ENCODE measurements at regions not wholly inside any gene's neighbourhood (a gene's known extent, or its start where the extent isn't known, plus 50 kb on each side); places are given as distances from the start of the nearest gene placed in this dataset.
A peak's percentile ranks its signal among the peaks of the same experiment; 100 is the strongest.

DNA sequence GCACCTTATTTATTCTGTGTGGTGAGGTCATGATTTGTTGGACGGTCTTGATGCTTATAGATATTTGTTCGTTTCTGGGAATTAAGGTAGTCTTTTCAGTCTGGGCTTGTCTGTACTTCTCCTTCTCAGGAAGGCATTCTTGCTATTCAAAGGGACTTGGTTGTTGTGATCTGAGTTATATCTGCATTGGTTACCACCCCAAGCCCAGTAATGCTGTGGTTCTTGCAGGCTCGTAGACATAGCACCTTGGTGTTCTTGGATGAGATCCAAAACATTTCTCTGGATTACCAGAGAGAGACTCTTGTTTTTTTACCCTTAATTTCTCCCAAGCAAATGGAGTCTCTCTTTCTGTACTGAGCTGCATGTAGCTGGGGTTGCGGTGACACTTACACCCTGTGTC is 128.0 kb upstream of the CBLB start:
- H3K4me1 ChIP-seq (ENCODE audit: control insufficient read depth in 2 of 2, insufficient read depth in 2 of 2, low read length in 1 of 2) = peaks cover 0 to 7% of the 10 kb centered on the region in 2 donors
- H3K27me3 ChIP-seq (ENCODE audit: control insufficient read depth in 1 of 2, insufficient read depth in 2 of 2, low read length in 2 of 2) = no peaks in the 10 kb centered on the region
- 69 to 73% methylated on average over 4 of the region's 4 CpGs for WGBS, 2 donors
- H3K9me3 ChIP-seq (ENCODE audit: control insufficient read depth in 2 of 2, insufficient read depth in 1 of 2, low read depth in 1 of 2, low read length in 1 of 2) = no peaks in the 10 kb centered on the region
- H3K36me3 ChIP-seq (ENCODE audit: control insufficient read depth in 2 of 2, insufficient read depth in 2 of 2, low read length in 1 of 2) = no peaks in the 10 kb centered on the region
- H3K4me3 ChIP-seq (ENCODE audit: low read depth in 1 of 2, low read length in 2 of 2) = no peak overlapping the region
- no peak overlapping the region for H3K27ac ChIP-seq (ENCODE audit: low read depth in 2 of 2, low read length in 1 of 2)

DNA sequence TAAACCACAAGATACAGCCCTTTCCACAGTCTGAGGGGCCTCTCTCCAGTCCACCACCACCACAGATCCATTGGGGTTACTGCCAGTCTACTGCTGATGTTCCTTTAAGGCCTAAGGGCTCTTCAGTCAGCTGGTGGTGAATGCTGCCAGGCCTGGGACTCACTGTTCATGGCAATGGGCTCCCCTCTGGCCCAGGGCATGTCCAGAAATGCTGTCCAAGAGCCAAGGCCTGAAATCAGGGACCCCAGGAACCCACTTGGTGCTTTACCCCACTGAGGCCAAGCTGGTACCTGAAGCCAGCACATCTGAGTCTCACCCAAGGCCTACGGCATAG is 128.6 kb upstream of the CBLB start:
- H3K27ac ChIP-seq (ENCODE audit: low read depth in 2 of 2, low read length in 1 of 2) = no peak overlapping the region
- WGBS, 2 donors = 64 to 89% methylated on average over 1 of the region's 1 CpG
- H3K27me3 ChIP-seq (ENCODE audit: control insufficient read depth in 1 of 2, insufficient read depth in 2 of 2, low read length in 2 of 2) = no peaks in the 10 kb centered on the region

DNA sequence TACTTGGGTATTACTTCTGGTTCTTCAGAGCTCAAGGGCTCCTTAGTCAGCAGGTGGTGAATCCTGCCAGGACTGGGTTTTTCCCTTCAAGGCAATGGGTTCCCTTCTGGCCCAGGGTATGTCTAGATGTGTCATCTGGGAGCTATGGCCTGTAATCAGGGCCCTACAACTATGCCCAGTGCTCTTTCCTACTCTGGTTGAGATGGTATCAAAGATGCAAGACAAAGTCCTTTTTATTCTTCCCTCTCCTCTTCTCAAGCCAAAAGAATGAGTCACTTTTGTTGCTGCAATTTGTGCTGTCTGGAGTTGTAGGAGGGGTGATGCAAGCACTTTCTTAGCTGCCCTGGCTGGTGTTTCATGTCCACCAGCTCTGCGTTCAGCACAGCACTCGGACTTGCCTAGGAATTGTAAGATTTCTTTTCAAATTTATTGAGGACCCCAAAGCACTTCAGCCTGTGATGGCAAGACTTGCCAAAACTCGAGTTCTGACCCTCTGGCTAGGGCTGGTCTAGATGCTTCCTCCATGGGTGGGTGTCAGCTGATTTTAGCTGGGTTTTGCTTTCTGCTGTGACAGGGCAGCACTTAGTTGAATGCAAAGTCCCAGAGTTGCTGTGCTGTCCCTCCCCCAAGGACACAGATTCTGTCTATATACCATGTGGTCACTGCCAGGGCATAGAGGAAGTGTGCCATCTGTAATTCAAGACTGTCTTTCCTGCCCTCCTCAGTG is 129.2 kb upstream of the CBLB start:
- Histone ChIP-seq H3K4me1 (ENCODE audit: control insufficient read depth in 2 of 2, insufficient read depth in 2 of 2, low read length in 1 of 2) (peaks cover 0 to 7% of the 10 kb centered on the region in 2 donors), H3K27me3 (ENCODE audit: control insufficient read depth in 1 of 2, insufficient read depth in 2 of 2, low read length in 2 of 2) (no peaks in the 10 kb centered on the region), H3K27ac (ENCODE audit: low read depth in 2 of 2, low read length in 1 of 2) (peak overlapping the region in 1 of 2 donors; percentile 28), H3K9me3 (ENCODE audit: control insufficient read depth in 2 of 2, insufficient read depth in 1 of 2, low read depth in 1 of 2, low read length in 1 of 2) (no peaks in the 10 kb centered on the region), H3K4me3 (ENCODE audit: low read depth in 1 of 2, low read length in 2 of 2) (no peak overlapping the region), H3K36me3 (ENCODE audit: control insufficient read depth in 2 of 2, insufficient read depth in 2 of 2, low read length in 1 of 2) (no peaks in the 10 kb centered on the region)
- WGBS, 2 donors = 53 to 61% methylated on average over 3 of the region's 3 CpGs

More for the DNA sequence above, 128.6 kb upstream of the CBLB start:
- H3K4me1 ChIP-seq (ENCODE audit: control insufficient read depth in 2 of 2, insufficient read depth in 2 of 2, low read length in 1 of 2) = peaks cover 0 to 7% of the 10 kb centered on the region in 2 donors
- H3K4me3 ChIP-seq (ENCODE audit: low read depth in 1 of 2, low read length in 2 of 2) = no peak overlapping the region
- no peaks in the 10 kb centered on the region for H3K9me3 ChIP-seq (ENCODE audit: control insufficient read depth in 2 of 2, insufficient read depth in 1 of 2, low read depth in 1 of 2, low read length in 1 of 2)
- no peaks in the 10 kb centered on the region for H3K36me3 ChIP-seq (ENCODE audit: control insufficient read depth in 2 of 2, insufficient read depth in 2 of 2, low read length in 1 of 2)

DNA sequence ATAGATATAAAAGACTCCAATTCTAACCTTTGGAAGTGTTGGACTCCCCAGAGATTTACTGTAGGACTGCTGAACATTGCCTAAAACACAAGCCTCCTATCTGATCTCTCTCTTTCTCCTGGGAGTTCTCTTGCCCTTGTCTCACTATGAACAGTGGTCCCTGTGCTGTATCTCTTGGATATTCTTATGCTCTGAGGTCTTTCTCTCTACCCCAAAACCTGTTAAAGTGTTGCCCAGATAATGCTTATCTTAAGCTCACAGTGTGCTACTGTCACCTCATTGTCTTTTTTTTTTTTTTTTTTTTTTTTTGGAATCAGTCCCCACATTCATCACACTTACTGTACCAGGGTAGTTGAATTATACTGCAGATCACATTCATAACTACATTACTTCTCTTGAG is 131.0 kb upstream of the CBLB start:
- H3K36me3 ChIP-seq (ENCODE audit: control insufficient read depth in 2 of 2, insufficient read depth in 2 of 2, low read length in 1 of 2) = no peaks in the 10 kb centered on the region
- H3K9me3 ChIP-seq (ENCODE audit: control insufficient read depth in 2 of 2, insufficient read depth in 1 of 2, low read depth in 1 of 2, low read length in 1 of 2) = no peaks in the 10 kb centered on the region
- peaks cover 0 to 7% of the 10 kb centered on the region in 2 donors for H3K4me1 ChIP-seq (ENCODE audit: control insufficient read depth in 2 of 2, insufficient read depth in 2 of 2, low read length in 1 of 2)
- H3K4me3 ChIP-seq (ENCODE audit: low read depth in 1 of 2, low read length in 2 of 2) = no peak overlapping the region
- H3K27me3 ChIP-seq (ENCODE audit: control insufficient read depth in 1 of 2, insufficient read depth in 2 of 2, low read length in 2 of 2) = no peaks in the 10 kb centered on the region
- H3K27ac ChIP-seq (ENCODE audit: low read depth in 2 of 2, low read length in 1 of 2) = no peak overlapping the region

- Histone ChIP-seq H3K27me3 (ENCODE audit: control insufficient read depth in 1 of 2, insufficient read depth in 2 of 2, low read length in 2 of 2) (no peaks in the 10 kb centered on the region), H3K27ac (ENCODE audit: low read depth in 2 of 2, low read length in 1 of 2) (no peak overlapping the region), H3K9me3 (ENCODE audit: control insufficient read depth in 2 of 2, insufficient read depth in 1 of 2, low read depth in 1 of 2, low read length in 1 of 2) (no peaks in the 10 kb centered on the region), H3K36me3 (ENCODE audit: control insufficient read depth in 2 of 2, insufficient read depth in 2 of 2, low read length in 1 of 2) (no peaks in the 10 kb centered on the region), H3K4me3 (ENCODE audit: low read depth in 1 of 2, low read length in 2 of 2) (no peak overlapping the region), H3K4me1 (ENCODE audit: control insufficient read depth in 2 of 2, insufficient read depth in 2 of 2, low read length in 1 of 2) (peaks cover 0 to 7% of the 10 kb centered on the region in 2 donors)
- WGBS, 2 donors = 92 to 97% methylated on average over 4 of the region's 4 CpGs
Measured at GRCh38 chr3:106001923-106002322, 133.1 kb upstream of the CBLB start.

GRCh38 chr3:106004137-106004681 is 135.4 kb upstream of the CBLB start:
- H3K4me1 ChIP-seq (ENCODE audit: control insufficient read depth in 2 of 2, insufficient read depth in 2 of 2, low read length in 1 of 2) = no peaks in the 10 kb centered on the region
- H3K27me3 ChIP-seq (ENCODE audit: control insufficient read depth in 1 of 2, insufficient read depth in 2 of 2, low read length in 2 of 2) = no peaks in the 10 kb centered on the region
- no peaks in the 10 kb centered on the region for H3K9me3 ChIP-seq (ENCODE audit: control insufficient read depth in 2 of 2, insufficient read depth in 1 of 2, low read depth in 1 of 2, low read length in 1 of 2)
- no peaks in the 10 kb centered on the region for H3K36me3 ChIP-seq (ENCODE audit: control insufficient read depth in 2 of 2, insufficient read depth in 2 of 2, low read length in 1 of 2)
- no peak overlapping the region for H3K27ac ChIP-seq (ENCODE audit: low read depth in 2 of 2, low read length in 1 of 2)
- 60 to 72% methylated on average over 5 of the region's 5 CpGs for WGBS, 2 donors
- no peak overlapping the region for H3K4me3 ChIP-seq (ENCODE audit: low read depth in 1 of 2, low read length in 2 of 2)

GRCh38 chr3:106004826-106005225 is 136.0 kb upstream of the CBLB start:
- 84 to 86% methylated on average over 3 of the region's 3 CpGs for WGBS, 2 donors
- Histone ChIP-seq H3K36me3 (ENCODE audit: control insufficient read depth in 2 of 2, insufficient read depth in 2 of 2, low read length in 1 of 2) (no peaks in the 10 kb centered on the region), H3K9me3 (ENCODE audit: control insufficient read depth in 2 of 2, insufficient read depth in 1 of 2, low read depth in 1 of 2, low read length in 1 of 2) (no peaks in the 10 kb centered on the region), H3K4me1 (ENCODE audit: control insufficient read depth in 2 of 2, insufficient read depth in 2 of 2, low read length in 1 of 2) (no peaks in the 10 kb centered on the region), H3K27ac (ENCODE audit: low read depth in 2 of 2, low read length in 1 of 2) (no peak overlapping the region), H3K27me3 (ENCODE audit: control insufficient read depth in 1 of 2, insufficient read depth in 2 of 2, low read length in 2 of 2) (no peaks in the 10 kb centered on the region), H3K4me3 (ENCODE audit: low read depth in 1 of 2, low read length in 2 of 2) (no peak overlapping the region)

GRCh38 chr3:106006001-106006400 is 137.2 kb upstream of the CBLB start:
- no peaks in the 10 kb centered on the region for H3K9me3 ChIP-seq (ENCODE audit: control insufficient read depth in 2 of 2, insufficient read depth in 1 of 2, low read depth in 1 of 2, low read length in 1 of 2)
- no peaks in the 10 kb centered on the region for H3K4me1 ChIP-seq (ENCODE audit: control insufficient read depth in 2 of 2, insufficient read depth in 2 of 2, low read length in 1 of 2)
- no peak overlapping the region for H3K27ac ChIP-seq (ENCODE audit: low read depth in 2 of 2, low read length in 1 of 2)
- H3K36me3 ChIP-seq (ENCODE audit: control insufficient read depth in 2 of 2, insufficient read depth in 2 of 2, low read length in 1 of 2) = no peaks in the 10 kb centered on the region
- H3K27me3 ChIP-seq (ENCODE audit: control insufficient read depth in 1 of 2, insufficient read depth in 2 of 2, low read length in 2 of 2) = no peaks in the 10 kb centered on the region
- 42 to 63% methylated on average over 5 of the region's 5 CpGs for WGBS, 2 donors
- no peak overlapping the region for H3K4me3 ChIP-seq (ENCODE audit: low read depth in 1 of 2, low read length in 2 of 2)

DNA sequence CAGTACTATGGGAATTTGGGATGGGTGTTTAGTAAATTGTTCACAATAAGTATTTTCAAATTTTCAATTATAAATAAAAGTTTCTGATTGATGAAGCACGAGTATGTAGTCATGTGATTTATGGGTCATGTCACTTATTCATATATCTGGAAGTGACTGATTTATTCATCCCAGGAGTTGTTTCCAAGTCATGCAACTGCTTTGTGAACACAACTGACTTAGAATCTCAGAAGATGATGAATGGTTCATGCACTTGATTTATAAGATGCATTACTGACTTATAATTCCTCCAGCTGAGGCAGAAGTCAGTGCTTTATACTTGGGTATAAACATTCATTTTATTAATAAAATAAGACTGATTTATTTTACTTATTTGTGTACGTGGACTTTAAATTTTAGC is 137.8 kb upstream of the CBLB start:
- no peak overlapping the region for H3K4me3 ChIP-seq (ENCODE audit: low read depth in 1 of 2, low read length in 2 of 2)
- H3K27me3 ChIP-seq (ENCODE audit: control insufficient read depth in 1 of 2, insufficient read depth in 2 of 2, low read length in 2 of 2) = no peaks in the 10 kb centered on the region
- no peaks in the 10 kb centered on the region for H3K36me3 ChIP-seq (ENCODE audit: control insufficient read depth in 2 of 2, insufficient read depth in 2 of 2, low read length in 1 of 2)
- no peaks in the 10 kb centered on the region for H3K4me1 ChIP-seq (ENCODE audit: control insufficient read depth in 2 of 2, insufficient read depth in 2 of 2, low read length in 1 of 2)
- no peaks in the 10 kb centered on the region for H3K9me3 ChIP-seq (ENCODE audit: control insufficient read depth in 2 of 2, insufficient read depth in 1 of 2, low read depth in 1 of 2, low read length in 1 of 2)
- no peak overlapping the region for H3K27ac ChIP-seq (ENCODE audit: low read depth in 2 of 2, low read length in 1 of 2)
- WGBS, 2 donors = 47 to 54% methylated on average over 2 of the region's 2 CpGs

DNA sequence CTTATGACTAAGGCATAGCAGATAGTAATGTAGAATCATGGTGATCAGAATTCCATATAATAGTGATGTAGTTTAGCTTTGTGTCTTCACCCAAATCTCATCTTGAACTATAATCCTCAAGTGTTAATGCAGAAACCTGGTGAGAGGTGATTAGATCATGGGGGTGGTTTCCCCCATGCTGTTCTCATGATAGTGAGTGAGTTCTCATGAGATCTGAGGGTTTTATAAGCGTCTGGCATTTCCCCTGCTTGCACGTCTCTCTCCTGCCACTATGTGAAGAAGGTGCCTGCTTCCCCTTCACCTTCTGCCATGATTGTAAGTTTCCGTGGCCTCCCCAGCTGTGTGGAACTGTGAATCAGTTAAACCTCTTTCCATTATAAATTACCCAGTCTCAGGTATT is 138.7 kb upstream of the CBLB start:
- Histone ChIP-seq H3K36me3 (ENCODE audit: control insufficient read depth in 2 of 2, insufficient read depth in 2 of 2, low read length in 1 of 2) (no peaks in the 10 kb centered on the region), H3K4me3 (ENCODE audit: low read depth in 1 of 2, low read length in 2 of 2) (no peak overlapping the region), H3K4me1 (ENCODE audit: control insufficient read depth in 2 of 2, insufficient read depth in 2 of 2, low read length in 1 of 2) (no peaks in the 10 kb centered on the region), H3K27ac (ENCODE audit: low read depth in 2 of 2, low read length in 1 of 2) (no peak overlapping the region), H3K27me3 (ENCODE audit: control insufficient read depth in 1 of 2, insufficient read depth in 2 of 2, low read length in 2 of 2) (no peaks in the 10 kb centered on the region), H3K9me3 (ENCODE audit: control insufficient read depth in 2 of 2, insufficient read depth in 1 of 2, low read depth in 1 of 2, low read length in 1 of 2) (no peaks in the 10 kb centered on the region)
- WGBS, 2 donors = 80 to 94% methylated on average over 3 of the region's 3 CpGs
